Stimulated activated CD8-positive, alpha-beta memory T cell treated with anti-CD3 and anti-CD28 coated beads, Interleukin-7, amount 100 ng/mL, for 48 hours (primary cell): ENCODE measurements at regions not wholly inside any gene's neighbourhood (a gene's known extent, or its start where the extent isn't known, plus 50 kb on each side); places are given as distances from the start of the nearest gene placed in this dataset.

Experiments
- DNase-seq, 2 donors: peaks; one replicate each; pipeline ENCODE4 v3.0.0-alpha.2; 2020; ENCODE audit warnings: low read depth in 1 of 2; ENCODE audit errors: extremely low read depth in 1 of 2

GRCh38 chr13:99893567-99893966, 78.0 kb downstream of the ZIC5 start:
- DNase-seq, result no peak

GRCh38 chr13:99892866-99893504, 78.6 kb downstream of the ZIC5 start:
- DNase-seq, result no peak

DNA sequence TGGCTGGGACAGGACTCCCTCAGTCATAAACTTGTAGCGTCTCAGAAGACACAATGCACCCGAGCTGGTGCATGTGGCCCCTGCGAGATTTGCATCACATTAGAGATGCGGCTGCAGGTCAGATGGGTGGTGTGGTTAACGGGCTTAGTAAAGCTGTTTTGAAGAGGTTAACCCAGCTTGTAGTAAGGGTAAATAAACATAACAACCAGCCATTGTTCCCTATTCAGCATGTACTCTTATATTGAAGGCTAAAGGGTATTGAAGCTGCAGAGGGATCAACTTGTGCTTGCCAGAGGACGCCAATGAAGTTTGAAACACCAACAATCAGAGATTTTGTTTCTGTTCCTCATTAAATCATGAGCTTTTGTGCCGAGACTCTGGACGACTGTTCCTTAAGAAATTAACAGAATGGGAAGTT, 79.4 kb downstream of the ZIC5 start:
- DNase-seq, result no peak

DNA sequence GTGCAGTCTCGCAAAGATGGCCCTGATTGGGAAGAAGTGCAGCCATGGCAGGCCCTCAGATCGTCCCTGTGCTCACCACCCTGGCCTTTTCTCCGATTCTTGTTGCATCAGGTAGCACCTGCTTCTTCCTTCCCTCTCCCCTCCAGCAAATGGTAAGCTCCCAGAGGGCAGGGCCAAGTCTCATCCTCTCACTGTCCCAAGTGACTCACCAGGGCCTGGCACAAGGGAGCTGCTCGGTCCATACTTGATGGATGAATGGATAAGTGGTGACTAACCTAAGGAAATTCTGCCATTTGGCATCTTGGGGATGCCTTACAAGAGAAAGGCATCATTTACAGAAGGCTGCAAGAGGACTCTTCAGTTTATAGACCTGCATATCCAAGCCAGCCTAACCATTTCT, 84.9 kb downstream of the ZIC5 start:
- no peak for DNase-seq

- no peak for DNase-seq
Measured at GRCh38 chr13:99884913-99885312, 86.7 kb downstream of the ZIC5 start.

DNA sequence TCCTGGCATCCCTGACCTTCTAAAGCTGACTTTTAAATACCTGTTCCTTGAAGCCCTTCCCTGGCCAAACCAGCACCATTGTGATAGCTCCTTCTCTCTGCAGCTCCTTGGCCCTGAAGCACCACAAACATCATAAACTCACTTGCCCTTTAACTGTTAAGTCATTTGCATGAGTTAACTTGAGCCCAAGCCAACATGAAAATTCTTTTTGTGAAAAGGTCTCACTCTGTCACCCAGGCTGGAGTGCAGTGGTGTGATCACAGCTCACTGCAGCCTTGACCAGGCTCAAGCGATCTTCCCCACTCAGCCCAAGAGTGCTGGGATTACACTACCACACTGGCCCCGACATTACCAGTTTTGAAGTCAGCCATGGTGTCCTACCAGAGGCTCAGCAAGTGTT, 87.8 kb downstream of the ZIC5 start:
- DNase-seq, result no peak

GRCh38 chr13:99878921-99879610, 92.5 kb downstream of the ZIC5 start:
- DNase-seq, result no peak

- DNase-seq, result no peak
Measured at GRCh38 chr13:99876651-99877050, 94.9 kb downstream of the ZIC5 start.

GRCh38 chr13:99875391-99875790, 96.2 kb downstream of the ZIC5 start:
- DNase-seq, result no peak

DNA sequence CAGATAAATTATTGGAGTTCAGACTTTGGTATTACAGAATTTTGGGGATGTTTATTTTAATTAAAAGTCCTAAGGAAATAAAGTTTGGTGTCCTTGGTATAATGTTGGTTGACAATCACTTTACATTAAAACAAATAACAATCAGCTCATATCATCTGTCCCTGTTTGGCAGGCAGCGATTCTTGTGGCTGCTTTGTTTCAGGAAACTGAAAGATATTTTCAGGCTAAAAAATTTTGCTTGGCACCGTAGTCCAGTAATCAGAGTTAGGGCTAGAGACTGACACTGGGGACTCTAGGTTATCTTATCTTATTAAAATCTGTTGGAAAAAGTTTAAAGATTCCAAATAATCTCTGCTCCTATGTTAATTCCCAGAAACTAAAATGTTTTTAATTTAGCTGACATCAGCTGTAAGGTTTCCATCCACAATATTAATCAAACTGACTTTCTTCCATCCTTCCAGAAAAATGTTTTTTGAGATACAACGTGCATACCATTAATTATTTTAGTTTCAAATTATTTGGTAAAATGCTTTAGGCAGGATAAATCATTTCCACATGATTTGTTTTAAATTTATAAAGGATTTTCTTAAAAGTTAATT, 97.6 kb downstream of the ZIC5 start:
- no peak for DNase-seq

DNA sequence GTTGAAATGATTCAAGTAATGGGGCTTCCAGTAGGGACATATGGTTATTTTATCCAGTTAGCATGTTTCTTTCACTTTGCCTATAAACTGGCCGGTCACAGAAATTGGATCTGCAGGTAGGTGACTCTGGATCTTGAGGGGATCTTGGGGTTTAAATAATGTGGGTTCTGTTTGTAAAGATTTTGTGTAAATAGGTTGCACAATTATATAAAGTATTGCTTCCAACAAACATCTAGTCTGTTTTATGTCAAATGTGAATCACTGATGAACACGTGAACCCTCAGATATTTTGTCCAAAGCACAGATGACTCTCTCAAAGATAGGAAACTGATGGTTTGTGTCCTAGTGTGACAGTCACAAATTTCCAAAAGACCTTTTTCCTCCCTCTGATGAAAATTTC, 98.4 kb downstream of the ZIC5 start:
- no peak for DNase-seq

DNA sequence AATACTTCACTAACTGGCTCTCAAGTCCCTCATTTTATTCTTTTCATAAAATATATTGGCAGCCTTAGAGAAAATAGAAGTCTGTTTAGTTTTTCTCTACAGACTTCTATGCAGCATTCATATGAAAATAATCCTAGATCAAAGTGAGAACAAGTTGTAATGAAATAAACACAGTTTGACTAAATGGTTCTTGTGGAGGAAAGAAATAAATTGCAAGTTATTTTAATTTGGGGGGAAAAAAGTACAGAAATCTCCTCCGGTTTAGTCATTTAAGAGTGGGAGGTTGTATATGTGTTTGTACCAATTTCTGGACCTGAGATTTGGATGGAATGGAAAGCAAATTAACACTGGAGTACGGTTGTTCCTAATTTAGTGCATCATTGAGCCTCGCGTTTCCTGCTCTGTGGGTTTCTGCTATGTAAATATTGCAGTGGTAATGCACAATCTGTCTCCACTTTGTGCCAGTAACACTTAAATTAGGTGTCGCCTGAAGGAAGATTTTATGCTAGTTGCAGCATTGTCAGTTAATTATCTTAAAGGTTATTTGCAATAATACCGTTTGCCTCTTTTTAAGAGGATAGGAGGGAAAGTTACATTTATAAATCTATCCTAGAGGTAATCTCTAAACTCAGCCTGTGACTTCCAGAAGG, 100.2 kb downstream of the ZIC5 start:
- DNase-seq, result no peak

- no peak for DNase-seq
Measured at GRCh38 chr13:99870541-99870940, 101.0 kb downstream of the ZIC5 start.

- no peak for DNase-seq
Measured at GRCh38 chr13:99869830-99870229, 101.7 kb downstream of the ZIC5 start.

DNA sequence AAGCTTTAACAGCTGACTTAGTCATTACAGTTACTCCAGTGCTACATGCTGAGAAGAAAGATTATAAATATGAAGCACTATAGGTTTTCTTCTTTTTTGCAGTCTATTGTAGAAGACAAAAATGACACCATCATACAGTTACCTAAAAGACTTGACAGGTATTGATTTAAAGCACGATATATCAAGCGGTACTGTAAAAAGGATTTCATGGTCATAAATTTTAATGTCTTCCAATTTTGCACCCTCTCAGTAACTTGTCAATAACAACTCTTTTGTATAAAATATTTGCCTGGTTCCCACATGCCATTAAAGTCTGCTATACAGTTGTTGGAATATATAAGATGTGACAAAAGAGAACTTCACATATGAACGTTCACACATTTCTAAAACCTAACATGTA, 102.8 kb downstream of the ZIC5 start:
- DNase-seq, result no peak

DNA sequence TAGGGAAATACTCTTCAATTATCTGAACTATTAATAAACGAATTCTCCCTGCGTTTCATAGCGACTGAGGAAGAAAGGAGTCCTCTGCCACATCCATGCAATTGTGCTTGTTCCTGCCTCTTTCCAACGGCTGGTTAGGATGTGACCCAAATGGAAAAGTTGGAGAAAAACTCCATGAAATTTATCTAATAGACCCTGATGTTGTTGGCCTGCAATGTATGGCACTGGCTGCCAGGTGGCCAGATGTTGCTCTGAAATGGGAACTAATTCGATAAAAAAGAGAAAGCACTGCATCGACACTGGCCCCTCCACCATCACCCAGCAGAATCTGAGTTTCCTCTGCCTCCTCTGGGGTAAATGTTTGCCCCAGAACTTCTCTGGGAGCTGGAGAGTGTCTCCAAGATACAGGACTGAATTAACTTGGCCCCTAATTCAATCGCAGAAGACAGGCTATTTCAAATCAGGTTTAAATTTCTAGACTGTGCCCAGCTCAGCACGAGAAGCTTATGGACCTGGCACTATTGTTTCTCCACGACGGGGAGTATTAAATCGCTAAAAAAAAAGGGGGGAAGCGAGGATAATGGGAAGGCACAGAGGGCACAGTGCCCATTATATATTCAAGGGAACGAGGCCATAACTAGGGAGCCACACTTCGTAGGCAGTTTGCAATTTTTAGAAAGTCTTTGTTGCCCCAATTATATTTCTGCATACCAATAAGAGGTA, 103.9 kb downstream of the ZIC5 start:
- no peak for DNase-seq

DNA sequence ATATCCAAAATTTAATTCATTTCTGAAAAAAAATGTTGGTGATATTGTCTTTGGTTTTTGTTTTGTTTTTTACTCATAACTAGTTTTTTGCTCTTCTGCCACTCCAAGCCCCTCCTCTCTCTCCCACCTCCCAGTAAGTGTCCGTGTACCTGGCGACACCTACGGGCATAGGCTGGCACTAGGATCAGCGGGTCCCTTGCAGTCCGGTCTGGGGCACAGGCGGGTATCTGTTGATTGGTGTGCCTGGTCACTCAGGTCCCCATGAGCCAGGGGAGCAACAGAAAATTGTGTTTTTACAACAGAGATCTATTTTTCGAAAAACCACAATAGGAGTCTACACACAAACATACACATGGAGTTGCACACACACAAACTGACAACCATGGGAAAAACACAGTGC, 104.8 kb downstream of the ZIC5 start:
- DNase-seq, result no peak

DNA sequence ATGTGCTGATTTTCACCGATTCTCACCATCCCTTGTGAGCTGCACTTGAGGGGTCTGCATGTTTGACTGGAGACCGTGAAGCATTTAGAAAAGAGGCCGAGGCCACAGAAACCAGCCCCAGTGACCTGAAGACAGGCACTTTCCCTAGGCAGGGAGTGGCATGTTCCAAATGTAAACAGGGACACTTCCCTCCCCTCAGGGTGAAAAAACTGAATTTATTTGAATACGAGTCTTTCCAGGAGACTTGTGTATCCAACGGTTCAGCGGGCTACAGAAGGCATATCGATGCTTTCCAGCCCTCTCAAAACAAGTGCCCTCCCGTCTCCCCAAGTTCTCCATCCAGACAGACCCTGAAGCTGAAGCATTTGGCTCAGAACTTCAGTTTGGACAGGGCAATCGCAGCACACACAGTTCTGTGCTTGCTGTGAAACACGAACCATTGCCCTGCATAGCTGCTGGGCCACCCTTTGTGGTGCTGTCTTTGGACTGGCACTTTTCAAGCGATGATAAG, 106.1 kb downstream of the ZIC5 start:
- no peak for DNase-seq

DNA sequence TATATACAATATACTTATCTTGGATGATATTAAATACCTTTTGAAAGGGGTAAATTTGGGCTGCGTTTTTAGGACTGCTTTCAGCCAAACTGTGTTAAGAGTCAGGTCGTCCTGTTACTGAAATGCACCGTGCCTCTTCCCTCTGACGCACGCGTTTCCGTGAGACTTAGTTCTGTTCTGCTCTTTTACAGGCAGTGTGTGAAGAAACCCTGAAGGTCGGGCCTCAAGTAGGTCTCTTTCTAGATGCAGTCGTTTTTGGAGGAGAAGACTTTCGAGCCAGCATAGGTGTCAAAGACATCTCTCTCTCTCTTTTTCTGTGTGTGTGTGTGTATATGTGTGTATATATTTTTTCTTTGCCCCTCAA, 107.0 kb downstream of the ZIC5 start:
- no peak for DNase-seq

DNA sequence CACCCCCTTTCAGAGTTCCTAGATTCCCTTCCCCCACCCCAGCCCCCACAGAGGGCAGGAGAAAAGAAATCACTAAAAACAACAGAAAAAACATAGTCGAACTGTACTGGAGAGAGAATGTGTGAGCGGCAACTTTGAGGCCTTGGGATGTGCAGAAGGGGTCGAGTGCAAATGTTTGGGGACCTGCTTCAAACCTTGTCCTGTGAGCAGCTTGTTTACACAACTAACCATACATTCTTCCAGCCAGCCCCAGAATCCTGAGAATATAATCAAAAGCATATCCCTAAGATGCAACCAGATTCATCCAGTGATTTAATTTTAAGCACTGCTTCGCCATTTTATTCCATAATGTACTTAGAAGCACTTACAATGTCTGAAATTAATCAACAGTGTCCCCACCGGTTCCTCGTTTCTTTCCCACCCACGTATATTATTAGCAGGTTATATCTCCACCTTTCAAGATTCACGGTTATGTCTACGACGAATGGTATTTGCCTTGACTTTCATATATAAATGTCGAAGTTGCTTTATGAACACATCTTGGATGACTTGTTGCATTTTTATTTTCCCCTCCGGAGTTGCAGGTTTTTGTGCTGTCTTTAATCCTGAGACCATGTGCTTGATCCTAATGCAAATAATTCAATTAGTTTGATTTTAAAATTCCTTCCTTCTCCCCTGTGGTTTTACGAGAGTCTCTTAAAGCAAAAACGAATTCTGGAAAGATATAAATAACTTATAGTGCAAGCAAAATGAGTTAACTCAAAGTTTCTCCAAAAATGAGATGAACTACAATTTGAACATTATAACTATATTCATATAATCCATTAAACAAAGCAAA, 107.6 kb downstream of the ZIC5 start:
- DNase-seq, result no peak
